GM12874 (cell line): ENCODE measurements at regions not wholly inside any gene's neighbourhood (a gene's known extent, or its start where the extent isn't known, plus 50 kb on each side); places are given as distances from the start of the nearest gene placed in this dataset.

Experiments
- CTCF ChIP-seq: IDR thresholded peaks from 2 replicates; pipeline ENCODE4 v1.5.1; 2011; ENCODE audit warnings: low read depth, mild to moderate bottlenecking, control low read depth, low read length, moderate library complexity; ENCODE audit not compliant: insufficient read depth

- no peak for TF ChIP-seq CTCF
Measured at GRCh38 chr9:19940811-19941535, 152.1 kb upstream of the SLC24A2 start.

DNA sequence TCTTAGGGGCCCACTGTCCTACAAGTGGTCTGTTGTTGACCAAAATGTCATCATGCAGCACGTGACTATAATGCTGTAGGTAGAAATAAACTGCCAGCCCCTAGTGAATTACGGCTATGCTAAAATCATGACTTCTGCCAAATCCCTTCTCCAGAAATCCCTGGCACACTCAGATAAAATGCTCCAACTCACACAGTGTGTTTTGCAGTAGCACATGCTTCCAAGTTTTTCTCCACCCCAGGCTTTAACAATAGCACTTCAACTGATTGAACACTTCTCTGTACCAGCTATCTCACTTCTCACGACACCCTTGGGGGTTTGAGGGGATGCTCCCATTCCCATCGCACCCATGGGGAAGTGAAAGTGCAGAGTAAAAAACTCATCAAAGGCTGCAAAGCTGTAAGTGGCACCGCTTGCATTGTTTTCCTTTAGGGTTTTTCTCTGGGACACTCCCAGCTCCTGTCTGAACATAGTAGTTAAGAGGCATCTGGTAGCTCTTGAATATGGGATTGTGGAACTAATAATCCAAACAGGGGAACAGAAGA, 151.0 kb upstream of the SLC24A2 start:
- no peak for TF ChIP-seq CTCF

- TF ChIP-seq CTCF: no peak
Measured at GRCh38 chr9:19938990-19939733, 150.3 kb upstream of the SLC24A2 start.

- TF ChIP-seq CTCF: no peak
Measured at GRCh38 chr9:19937121-19937520, 148.3 kb upstream of the SLC24A2 start.

- TF ChIP-seq CTCF: no peak
Measured at GRCh38 chr9:19936598-19936997, 147.8 kb upstream of the SLC24A2 start.

GRCh38 chr9:19935422-19935821, 146.6 kb upstream of the SLC24A2 start:
- no peak for TF ChIP-seq CTCF

DNA sequence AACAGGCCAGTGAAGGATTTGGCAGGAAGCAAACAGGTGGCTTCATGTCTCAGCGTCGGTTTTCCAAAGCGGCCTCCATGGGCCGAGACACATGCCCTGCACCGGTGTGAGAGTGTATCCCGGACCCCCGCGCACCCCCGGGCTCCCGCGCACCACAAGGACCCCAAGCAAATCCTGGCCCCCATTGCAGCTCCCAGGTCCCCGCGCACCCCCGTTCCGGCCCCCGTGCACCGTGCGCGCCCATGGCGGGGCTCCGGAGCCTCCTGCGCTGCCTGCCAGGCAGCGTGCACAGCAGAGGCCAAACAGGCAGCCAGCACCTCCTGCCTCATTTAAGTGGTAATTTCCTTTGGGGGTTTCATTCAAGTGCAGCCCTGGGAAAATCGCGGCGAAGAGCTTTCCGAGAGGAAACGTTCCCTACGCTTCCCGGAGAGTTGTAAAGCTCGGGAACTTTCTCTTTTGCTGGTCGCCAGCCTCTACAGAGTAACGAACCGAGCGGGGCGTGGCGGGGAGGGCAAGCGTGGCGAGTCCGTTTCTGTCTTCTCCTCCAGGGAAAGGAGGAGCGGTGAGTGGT, 145.5 kb upstream of the SLC24A2 start:
- TF ChIP-seq CTCF: no peak
